ENCODE measurements at regions not wholly inside any gene's neighbourhood (a gene's known extent, or its start where the extent isn't known, plus 50 kb on each side); places are given as distances from the start of the nearest gene placed in this dataset.

DNA sequence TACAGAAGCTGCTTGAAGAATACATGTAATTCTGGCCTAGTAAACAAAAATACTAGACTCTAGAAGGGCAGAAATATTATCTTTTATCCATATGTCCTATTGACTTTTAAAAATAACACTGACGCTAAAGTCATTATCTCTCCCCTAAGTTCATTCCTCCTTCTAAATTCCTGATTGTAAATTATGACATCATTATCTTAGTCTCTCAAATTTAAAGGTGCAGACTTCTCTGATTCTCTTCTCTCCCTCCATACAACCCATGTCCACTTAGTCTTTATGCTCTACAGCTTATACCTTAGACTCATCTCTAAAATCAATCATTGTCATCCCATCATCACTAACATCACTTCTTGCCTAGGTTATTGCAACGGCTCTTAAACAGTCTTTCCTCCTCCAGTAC is 327.9 kb upstream of the GRIA3 start:
- no peaks in the 10 kb centered on the region for H3K9me3 ChIP-seq
- ATAC-seq (no peak), FAIRE-seq (no peak), DNase-seq (ENCODE audit: low read depth in 1 of 2, low spot score in 1 of 2) (no peak)
- no peak overlapping the region for H3K27ac ChIP-seq
- TF ChIP-seq HOXB5 (CRISPR knock-in tag; IDR thresholded peaks at IDR 0.05) = no peak
- TF ChIP-seq POLR2AphosphoS2 (conservative IDR thresholded peaks at IDR 0.05; ENCODE audit: low read length) = no peak
- no peak for TF ChIP-seq CHD4 (IDR thresholded peaks at IDR 0.05; ENCODE audit: borderline replicate concordance)
- no peak for TF ChIP-seq TP53 (CRISPR knock-in tag; IDR thresholded peaks at IDR 0.05)
- TF ChIP-seq CEBPB (IDR thresholded peaks at IDR 0.05) = no peak
- no peak for TF ChIP-seq RNF2 (IDR thresholded peaks at IDR 0.05; ENCODE audit: borderline replicate concordance, low read depth)
- TF ChIP-seq ZFP36 (IDR thresholded peaks at IDR 0.05; ENCODE audit: borderline replicate concordance, partially characterized antibody) = no peak
- TF ChIP-seq PHF8 (IDR thresholded peaks at IDR 0.05; ENCODE audit: borderline replicate concordance, low read depth) = no peak
- no peak for TF ChIP-seq KDM5A (IDR thresholded peaks at IDR 0.05)
- no peak for TF ChIP-seq GATA3 (IDR thresholded peaks at IDR 0.05; ENCODE audit: borderline replicate concordance)
- TF ChIP-seq HEYL (CRISPR knock-in tag; IDR thresholded peaks at IDR 0.05) = no peak
- no peak for TF ChIP-seq EHF (CRISPR knock-in tag; IDR thresholded peaks at IDR 0.05)
- ChIA-PET POLR2A (no interaction called here), CTCF (no interaction called here)
- no peak overlapping the region for H3K4me3 ChIP-seq
- no peak overlapping the region for H3K4me2 ChIP-seq
- no peaks in the 10 kb centered on the region for H3K4me1 ChIP-seq
- 46% methylated on average over 2 of the region's 2 CpGs for WGBS (ENCODE audit: missing lambda C conversion rate)

DNA sequence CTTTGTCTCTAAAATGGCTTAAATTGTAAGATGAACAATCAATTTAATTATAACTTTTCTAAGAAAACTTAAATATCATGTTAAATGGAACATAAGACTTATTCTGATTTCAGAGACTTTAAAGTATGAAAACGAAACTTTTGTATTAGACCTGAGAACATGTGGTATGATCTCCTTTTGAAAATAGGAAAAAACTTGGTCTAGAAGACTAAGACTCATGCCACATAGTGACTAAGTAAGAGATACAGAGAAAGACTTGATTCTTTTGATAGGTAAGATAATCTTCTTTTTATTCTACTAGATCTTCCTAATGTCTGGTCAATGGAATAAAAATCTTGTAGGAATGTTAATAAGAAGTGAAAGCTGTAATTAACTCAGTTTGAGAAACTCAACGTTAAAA is 326.3 kb upstream of the GRIA3 start:
- ChIA-PET POLR2A (no interaction called here), CTCF (no interaction called here)
- 2% methylated on average over 2 of the region's 2 CpGs for WGBS (ENCODE audit: missing lambda C conversion rate)
- Histone ChIP-seq H3K4me2 (no peak overlapping the region), H3K9me3 (no peaks in the 10 kb centered on the region), H3K4me3 (no peak overlapping the region), H3K4me1 (no peaks in the 10 kb centered on the region), H3K27ac (no peak overlapping the region)
- TF ChIP-seq RCOR1 (IDR thresholded peaks at IDR 0.05; ENCODE audit: low read depth, low read length) = no peak
- TF ChIP-seq ESRRA (IDR thresholded peaks at IDR 0.05; ENCODE audit: borderline replicate concordance, low read length) = no peak
- TF ChIP-seq ZSCAN20 (CRISPR knock-in tag; IDR thresholded peaks at IDR 0.05) = no peak
- no peak for TF ChIP-seq TP53 (CRISPR knock-in tag; IDR thresholded peaks at IDR 0.05)
- no peak for TF ChIP-seq PHF8 (IDR thresholded peaks at IDR 0.05; ENCODE audit: borderline replicate concordance, low read depth)
- no peak for TF ChIP-seq HOXA7 (CRISPR knock-in tag; IDR thresholded peaks at IDR 0.05)
- TF ChIP-seq HEYL (CRISPR knock-in tag; IDR thresholded peaks at IDR 0.05) = no peak
- TF ChIP-seq MAZ (IDR thresholded peaks at IDR 0.05; ENCODE audit: borderline replicate concordance, low read depth, low read length) = no peak
- TF ChIP-seq SREBF2 (IDR thresholded peaks at IDR 0.05) = no peak
- no peak for TF ChIP-seq ZFP36 (IDR thresholded peaks at IDR 0.05; ENCODE audit: borderline replicate concordance, partially characterized antibody)
- no peak for TF ChIP-seq ZNF302 (CRISPR knock-in tag; IDR thresholded peaks at IDR 0.05)
- no peak for TF ChIP-seq RFX5 (IDR thresholded peaks at IDR 0.05)
- TF ChIP-seq GATA3 (IDR thresholded peaks at IDR 0.05; ENCODE audit: borderline replicate concordance) = no peak
- no peak for TF ChIP-seq JUNB (IDR thresholded peaks at IDR 0.05)
- TF ChIP-seq RAD21 (conservative IDR thresholded peaks at IDR 0.05 in 1 of 2, IDR thresholded peaks at IDR 0.05 in 1 of 2) = no peak
- peak; percentile 98 for FAIRE-seq
- no peak for ATAC-seq
- DNase-seq (ENCODE audit: low read depth in 1 of 2, low spot score in 1 of 2) = no peak

- no peak for ATAC-seq
- ChIA-PET POLR2A (no interaction called here), CTCF (no interaction called here)
- Histone ChIP-seq H3K4me2 (no peak overlapping the region), H3K27ac (no peak overlapping the region), H3K4me3 (no peak overlapping the region), H3K9me3 (no peaks in the 10 kb centered on the region), H3K4me1 (no peaks in the 10 kb centered on the region)
- FAIRE-seq = no peak
- no peak for TF ChIP-seq NFE2L2 (conservative IDR thresholded peaks at IDR 0.05; ENCODE audit: low read length)
- TF ChIP-seq, protein P1, sequence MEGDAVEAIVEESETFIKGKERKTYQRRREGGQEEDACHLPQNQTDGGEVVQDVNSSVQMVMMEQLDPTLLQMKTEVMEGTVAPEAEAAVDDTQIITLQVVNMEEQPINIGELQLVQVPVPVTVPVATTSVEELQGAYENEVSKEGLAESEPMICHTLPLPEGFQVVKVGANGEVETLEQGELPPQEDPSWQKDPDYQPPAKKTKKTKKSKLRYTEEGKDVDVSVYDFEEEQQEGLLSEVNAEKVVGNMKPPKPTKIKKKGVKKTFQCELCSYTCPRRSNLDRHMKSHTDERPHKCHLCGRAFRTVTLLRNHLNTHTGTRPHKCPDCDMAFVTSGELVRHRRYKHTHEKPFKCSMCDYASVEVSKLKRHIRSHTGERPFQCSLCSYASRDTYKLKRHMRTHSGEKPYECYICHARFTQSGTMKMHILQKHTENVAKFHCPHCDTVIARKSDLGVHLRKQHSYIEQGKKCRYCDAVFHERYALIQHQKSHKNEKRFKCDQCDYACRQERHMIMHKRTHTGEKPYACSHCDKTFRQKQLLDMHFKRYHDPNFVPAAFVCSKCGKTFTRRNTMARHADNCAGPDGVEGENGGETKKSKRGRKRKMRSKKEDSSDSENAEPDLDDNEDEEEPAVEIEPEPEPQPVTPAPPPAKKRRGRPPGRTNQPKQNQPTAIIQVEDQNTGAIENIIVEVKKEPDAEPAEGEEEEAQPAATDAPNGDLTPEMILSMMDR (IDR thresholded peaks at IDR 0.05) = no peak
- no peak for TF ChIP-seq RNF2 (IDR thresholded peaks at IDR 0.05; ENCODE audit: borderline replicate concordance, low read depth)
- TF ChIP-seq ZSCAN20 (CRISPR knock-in tag; IDR thresholded peaks at IDR 0.05) = no peak
- TF ChIP-seq FOXS1 (CRISPR knock-in tag; IDR thresholded peaks at IDR 0.05) = no peak
- WGBS (ENCODE audit: missing lambda C conversion rate) = 38% methylated on average over 3 of the region's 3 CpGs
- no peak for DNase-seq (ENCODE audit: low read depth in 1 of 2, low spot score in 1 of 2)
These were observed 321.0 kb upstream of the GRIA3 start for GRCh38 chrX:122863067-122863466.
